ENCODE measurements at regions not wholly inside any gene's neighbourhood (a gene's known extent, or its start where the extent isn't known, plus 50 kb on each side); places are given as distances from the start of the nearest gene placed in this dataset.

- intact Hi-C loops (cut with DNase I, micrococcal nuclease), result no loop called here
- H3K4me3 ChIP-seq, result no peak overlapping the region
- no peaks in the 10 kb centered on the region for H3K4me1 ChIP-seq (ENCODE audit: low read depth)
- ATAC-seq (no peak), DNase-seq (no peak)
- no peak for TF ChIP-seq CTCF (IDR thresholded peaks at IDR 0.05)
- H3K9me3 ChIP-seq, result no peaks in the 10 kb centered on the region
- no peaks in the 10 kb centered on the region for H3K36me3 ChIP-seq (ENCODE audit: low read depth)
Measured at GRCh38 chr7:25329815-25330214, 101.5 kb upstream of the NPVF start.

DNA sequence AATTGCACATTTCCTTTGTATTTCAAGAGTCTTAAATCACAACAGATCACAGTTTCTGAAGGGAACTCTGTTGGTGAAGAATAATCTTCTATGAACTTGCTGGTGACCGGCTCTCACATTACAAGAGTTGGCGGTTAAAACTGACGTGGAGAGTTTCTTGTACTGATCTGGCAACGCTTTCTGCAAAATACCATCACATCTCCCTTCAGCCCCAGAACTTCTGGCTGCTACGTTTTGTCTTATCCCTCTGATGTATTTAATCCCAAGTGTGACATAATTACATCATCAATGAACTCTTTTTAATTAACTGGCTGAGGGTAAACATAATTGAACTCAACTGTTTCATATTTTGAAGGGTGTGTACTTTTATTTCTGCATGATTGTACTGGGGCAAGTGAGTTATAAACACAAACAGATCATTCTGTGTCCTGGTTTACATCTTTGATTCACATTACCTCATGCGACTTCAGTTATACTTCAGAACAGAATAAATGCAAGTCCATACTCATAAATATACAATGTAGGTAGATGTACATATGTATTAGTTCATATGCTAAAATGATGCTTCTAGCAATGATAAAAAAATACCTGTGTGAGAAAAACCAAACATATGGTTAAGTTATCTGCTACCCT is 105.1 kb upstream of the NPVF start:
- H3K4me1 ChIP-seq (ENCODE audit: low read depth), result no peaks in the 10 kb centered on the region
- ATAC-seq (no peak), DNase-seq (no peak)
- intact Hi-C loops (cut with DNase I, micrococcal nuclease), result no loop called here
- H3K4me3 ChIP-seq, result no peak overlapping the region
- H3K36me3 ChIP-seq (ENCODE audit: low read depth), result no peaks in the 10 kb centered on the region
- TF ChIP-seq CTCF (IDR thresholded peaks at IDR 0.05), result no peak
- H3K9me3 ChIP-seq, result no peaks in the 10 kb centered on the region

- H3K4me3 ChIP-seq, result no peak overlapping the region
- no peak for DNase-seq
- intact Hi-C loops (cut with DNase I, micrococcal nuclease), result no loop called here
- no peaks in the 10 kb centered on the region for H3K9me3 ChIP-seq
- ATAC-seq, result peak; percentile 34
- H3K36me3 ChIP-seq (ENCODE audit: low read depth), result no peaks in the 10 kb centered on the region
- TF ChIP-seq CTCF (IDR thresholded peaks at IDR 0.05), result no peak
- peaks cover 8% of the 10 kb centered on the region for H3K4me1 ChIP-seq (ENCODE audit: low read depth)
Measured at GRCh38 chr7:25347360-25348066, 119.2 kb upstream of the NPVF start.

GRCh38 chr7:25348104-25348503 is 119.8 kb upstream of the NPVF start:
- Histone ChIP-seq H3K4me3 (no peak overlapping the region), H3K4me1 (ENCODE audit: low read depth) (peaks cover 8% of the 10 kb centered on the region), H3K9me3 (no peaks in the 10 kb centered on the region), H3K36me3 (ENCODE audit: low read depth) (no peaks in the 10 kb centered on the region)
- DNase-seq, result no peak
- intact Hi-C loops (cut with DNase I, micrococcal nuclease), result no loop called here
- no peak for TF ChIP-seq CTCF (IDR thresholded peaks at IDR 0.05)
- ATAC-seq, result no peak

- no peaks in the 10 kb centered on the region for H3K9me3 ChIP-seq
- no peak for TF ChIP-seq CTCF (IDR thresholded peaks at IDR 0.05)
- intact Hi-C loops (cut with DNase I, micrococcal nuclease), result no loop called here
- H3K4me1 ChIP-seq (ENCODE audit: low read depth), result peaks cover 8% of the 10 kb centered on the region
- H3K36me3 ChIP-seq (ENCODE audit: low read depth), result no peaks in the 10 kb centered on the region
- DNase-seq (peak in 1 of 3 donors; percentile 15), ATAC-seq (peak; percentile 89)
- no peak overlapping the region for H3K4me3 ChIP-seq
Measured at GRCh38 chr7:25349283-25350017, 121.2 kb upstream of the NPVF start.
